ENCODE measurements at regions not wholly inside any gene's neighbourhood (a gene's known extent, or its start where the extent isn't known, plus 50 kb on each side); places are given as distances from the start of the nearest gene placed in this dataset.
A peak's percentile ranks its signal among the peaks of the same experiment; 100 is the strongest.

DNA sequence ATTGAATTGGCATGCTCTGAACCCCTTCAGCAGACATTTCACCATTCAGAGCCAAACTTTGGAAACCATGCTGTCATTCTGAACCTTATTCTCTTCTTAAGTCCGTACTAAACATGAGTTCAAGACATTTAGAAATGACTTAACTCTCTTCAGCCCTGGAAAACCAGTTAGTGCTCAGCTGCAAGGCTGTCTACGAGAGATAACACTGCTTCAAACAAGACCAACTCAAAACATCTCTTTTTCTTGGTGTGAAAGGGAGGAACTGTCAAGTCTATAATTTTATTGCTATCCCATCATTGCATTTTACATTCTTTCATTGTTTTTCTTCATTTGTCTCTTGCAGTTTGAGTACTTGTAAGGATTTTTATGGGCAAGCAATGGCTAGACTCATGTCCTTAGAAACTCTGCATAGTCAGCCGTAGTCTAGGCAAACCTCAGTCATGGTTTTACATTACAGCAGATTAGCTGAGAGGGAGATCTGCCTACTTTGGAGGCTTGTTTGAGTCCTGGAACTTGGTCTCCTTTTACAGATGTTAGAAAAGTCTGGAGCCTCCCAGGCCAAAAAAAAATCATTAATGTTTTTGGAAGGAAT is 120.6 kb upstream of the JADE1 start:
- H3K9ac ChIP-seq (ENCODE audit: insufficient read length, low read depth): no peak overlapping the region
- no peaks in the 10 kb centered on the region for H3K36me3 ChIP-seq (ENCODE audit: insufficient read depth, insufficient read length, low read length)
- no peaks in the 10 kb centered on the region for H3K27me3 ChIP-seq (ENCODE audit: insufficient read depth, insufficient read length)
- H3K9me3 ChIP-seq (ENCODE audit: insufficient read depth, low read length): peaks cover 17% of the 10 kb centered on the region; the same call in 1 of the 2 replicates
- H3K4me1 ChIP-seq (ENCODE audit: insufficient read depth, insufficient read length): no peaks in the 10 kb centered on the region
- DNase-seq (ENCODE audit: low read depth, low spot score): no peak
- no peak for TF ChIP-seq YY1 (IDR thresholded peaks at IDR 0.05; ENCODE audit: insufficient read depth, insufficient read length)
- no peak for TF ChIP-seq ZNF274 (IDR thresholded peaks at IDR 0.05; ENCODE audit: low read depth, low read length)
- TF ChIP-seq SUZ12 (IDR thresholded peaks at IDR 0.05; ENCODE audit: extremely low read depth, insufficient read depth, insufficient read length): no peak
- H3K4me3 ChIP-seq (ENCODE audit: insufficient read length, low read depth): no peak overlapping the region

DNA sequence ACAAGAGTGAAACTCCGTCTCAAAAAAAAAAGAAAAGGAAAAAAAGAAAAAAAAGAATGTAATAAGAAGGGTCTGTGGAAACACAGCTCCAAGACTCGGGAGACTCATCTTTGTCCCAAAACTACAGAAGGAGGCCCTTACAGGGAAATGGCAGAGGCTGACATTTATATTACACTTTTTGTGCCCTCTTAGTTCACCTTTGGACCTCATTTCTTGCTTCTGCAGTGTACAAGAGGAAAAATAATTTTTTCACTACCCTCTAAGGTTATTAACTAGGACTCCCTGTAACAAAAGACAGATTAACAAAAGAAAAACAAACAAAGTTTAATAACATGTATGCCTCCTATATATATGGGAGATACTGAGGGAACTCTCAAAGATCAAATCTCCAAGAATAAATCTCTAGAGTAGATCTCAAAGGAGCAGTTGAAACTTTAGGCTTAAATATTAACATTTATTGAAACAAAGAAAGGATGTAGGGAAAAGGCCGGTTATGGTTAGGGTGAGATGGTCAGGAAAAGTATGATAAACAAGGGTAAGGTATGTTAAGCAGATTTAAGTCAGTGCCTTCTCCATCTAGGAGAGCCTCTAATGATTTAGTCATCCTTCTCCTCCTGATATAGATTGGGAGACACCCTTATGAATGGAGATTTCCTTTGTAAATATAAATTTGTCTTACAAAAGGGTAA is 121.3 kb upstream of the JADE1 start:
- Histone ChIP-seq H3K36me3 (ENCODE audit: insufficient read depth, insufficient read length, low read length) (no peaks in the 10 kb centered on the region), H3K27me3 (ENCODE audit: insufficient read depth, insufficient read length) (no peaks in the 10 kb centered on the region), H3K9me3 (ENCODE audit: insufficient read depth, low read length) (peaks cover 17% of the 10 kb centered on the region; the same call in 1 of the 2 replicates), H3K4me3 (ENCODE audit: insufficient read length, low read depth) (no peak overlapping the region), H3K4me1 (ENCODE audit: insufficient read depth, insufficient read length) (no peaks in the 10 kb centered on the region), H3K9ac (ENCODE audit: insufficient read length, low read depth) (no peak overlapping the region)
- TF ChIP-seq YY1 (IDR thresholded peaks at IDR 0.05; ENCODE audit: insufficient read depth, insufficient read length) (no peak), SUZ12 (IDR thresholded peaks at IDR 0.05; ENCODE audit: extremely low read depth, insufficient read depth, insufficient read length) (no peak), ZNF274 (IDR thresholded peaks at IDR 0.05; ENCODE audit: low read depth, low read length) (no peak)
- DNase-seq (ENCODE audit: low read depth, low spot score): no peak

DNA sequence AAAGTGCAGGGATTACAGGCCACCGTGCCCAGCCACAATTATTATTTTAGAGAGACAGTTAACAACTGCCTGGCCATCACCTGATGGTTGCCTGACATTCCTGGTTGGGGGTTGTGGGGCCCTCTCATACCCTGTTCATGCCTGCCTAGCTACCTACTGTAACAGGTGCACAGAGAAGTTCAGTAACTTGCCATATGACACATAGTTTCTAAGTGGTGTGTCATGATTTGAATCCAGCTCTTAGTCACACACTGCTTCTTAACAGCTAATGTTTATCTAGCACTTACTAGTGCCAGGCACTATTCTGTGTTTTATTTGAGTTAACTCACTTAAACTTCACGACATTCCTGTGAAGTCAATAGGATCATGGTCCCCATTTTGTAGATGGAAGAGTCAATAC is 122.7 kb upstream of the JADE1 start:
- Histone ChIP-seq H3K4me3 (ENCODE audit: insufficient read length, low read depth) (no peak overlapping the region), H3K9me3 (ENCODE audit: insufficient read depth, low read length) (peaks cover 17% of the 10 kb centered on the region; the same call in 1 of the 2 replicates), H3K9ac (ENCODE audit: insufficient read length, low read depth) (no peak overlapping the region), H3K4me1 (ENCODE audit: insufficient read depth, insufficient read length) (no peaks in the 10 kb centered on the region), H3K27me3 (ENCODE audit: insufficient read depth, insufficient read length) (no peaks in the 10 kb centered on the region), H3K36me3 (ENCODE audit: insufficient read depth, insufficient read length, low read length) (no peaks in the 10 kb centered on the region)
- DNase-seq (ENCODE audit: low read depth, low spot score): no peak
- TF ChIP-seq YY1 (IDR thresholded peaks at IDR 0.05; ENCODE audit: insufficient read depth, insufficient read length) (no peak), ZNF274 (IDR thresholded peaks at IDR 0.05; ENCODE audit: low read depth, low read length) (no peak), SUZ12 (IDR thresholded peaks at IDR 0.05; ENCODE audit: extremely low read depth, insufficient read depth, insufficient read length) (no peak)

DNA sequence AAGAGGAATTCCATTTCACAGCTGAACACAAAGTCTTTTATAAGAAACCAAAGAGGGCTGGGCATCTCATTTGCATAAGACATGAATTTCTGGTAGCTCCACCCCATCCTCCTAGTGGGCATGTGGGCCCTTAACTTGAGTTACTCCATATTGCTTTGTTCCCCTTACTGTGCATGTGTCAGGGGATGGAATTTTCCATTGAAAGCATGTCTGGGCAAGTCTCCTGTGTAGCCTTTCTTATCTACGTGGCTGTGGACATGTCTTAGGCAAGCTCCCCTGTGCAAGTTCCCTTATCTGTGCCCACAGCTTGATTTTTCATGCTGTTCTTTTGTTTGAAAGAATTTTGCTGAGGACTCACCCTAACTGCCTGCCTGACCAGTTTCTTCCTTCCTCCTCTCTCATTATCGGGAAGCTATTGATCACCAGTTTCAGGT is 123.5 kb upstream of the JADE1 start:
- DNase-seq (ENCODE audit: low read depth, low spot score): no peak
- Histone ChIP-seq H3K4me1 (ENCODE audit: insufficient read depth, insufficient read length) (no peaks in the 10 kb centered on the region), H3K9ac (ENCODE audit: insufficient read length, low read depth) (no peak overlapping the region), H3K4me3 (ENCODE audit: insufficient read length, low read depth) (no peak overlapping the region), H3K27me3 (ENCODE audit: insufficient read depth, insufficient read length) (no peaks in the 10 kb centered on the region), H3K9me3 (ENCODE audit: insufficient read depth, low read length) (peaks cover 17% of the 10 kb centered on the region; the same call in 1 of the 2 replicates), H3K36me3 (ENCODE audit: insufficient read depth, insufficient read length, low read length) (no peaks in the 10 kb centered on the region)
- no peak for TF ChIP-seq SUZ12 (IDR thresholded peaks at IDR 0.05; ENCODE audit: extremely low read depth, insufficient read depth, insufficient read length)
- TF ChIP-seq YY1 (IDR thresholded peaks at IDR 0.05; ENCODE audit: insufficient read depth, insufficient read length): no peak
- no peak for TF ChIP-seq ZNF274 (IDR thresholded peaks at IDR 0.05; ENCODE audit: low read depth, low read length)

DNA sequence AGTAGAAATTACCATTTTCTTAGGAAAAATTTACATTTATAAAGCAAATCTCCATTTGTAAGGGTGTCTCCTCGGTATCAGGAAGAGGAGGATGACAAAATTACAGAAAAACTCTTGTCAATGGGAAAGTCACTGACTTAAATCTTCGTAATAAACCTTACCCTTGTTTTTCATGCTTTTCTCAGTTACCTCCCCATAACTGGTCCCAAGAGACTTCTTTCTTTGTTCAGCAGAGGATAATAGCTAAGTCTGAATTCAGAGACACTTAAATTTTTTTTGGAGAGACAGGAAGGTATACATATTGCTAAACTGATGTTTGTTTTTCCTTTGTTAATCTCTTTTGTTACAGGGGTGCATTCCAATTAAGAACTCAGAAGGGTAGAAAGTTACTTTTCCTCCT is 125.5 kb upstream of the JADE1 start:
- peaks cover 17% of the 10 kb centered on the region; the same call in 1 of the 2 replicates for H3K9me3 ChIP-seq (ENCODE audit: insufficient read depth, low read length)
- H3K36me3 ChIP-seq (ENCODE audit: insufficient read depth, insufficient read length, low read length): no peaks in the 10 kb centered on the region
- no peaks in the 10 kb centered on the region for H3K4me1 ChIP-seq (ENCODE audit: insufficient read depth, insufficient read length)
- no peak overlapping the region for H3K9ac ChIP-seq (ENCODE audit: insufficient read length, low read depth)
- no peak for DNase-seq (ENCODE audit: low read depth, low spot score)
- H3K27me3 ChIP-seq (ENCODE audit: insufficient read depth, insufficient read length): no peaks in the 10 kb centered on the region
- TF ChIP-seq ZNF274 (IDR thresholded peaks at IDR 0.05; ENCODE audit: low read depth, low read length): no peak
- no peak for TF ChIP-seq YY1 (IDR thresholded peaks at IDR 0.05; ENCODE audit: insufficient read depth, insufficient read length)
- TF ChIP-seq SUZ12 (IDR thresholded peaks at IDR 0.05; ENCODE audit: extremely low read depth, insufficient read depth, insufficient read length): no peak
- no peak overlapping the region for H3K4me3 ChIP-seq (ENCODE audit: insufficient read length, low read depth)

DNA sequence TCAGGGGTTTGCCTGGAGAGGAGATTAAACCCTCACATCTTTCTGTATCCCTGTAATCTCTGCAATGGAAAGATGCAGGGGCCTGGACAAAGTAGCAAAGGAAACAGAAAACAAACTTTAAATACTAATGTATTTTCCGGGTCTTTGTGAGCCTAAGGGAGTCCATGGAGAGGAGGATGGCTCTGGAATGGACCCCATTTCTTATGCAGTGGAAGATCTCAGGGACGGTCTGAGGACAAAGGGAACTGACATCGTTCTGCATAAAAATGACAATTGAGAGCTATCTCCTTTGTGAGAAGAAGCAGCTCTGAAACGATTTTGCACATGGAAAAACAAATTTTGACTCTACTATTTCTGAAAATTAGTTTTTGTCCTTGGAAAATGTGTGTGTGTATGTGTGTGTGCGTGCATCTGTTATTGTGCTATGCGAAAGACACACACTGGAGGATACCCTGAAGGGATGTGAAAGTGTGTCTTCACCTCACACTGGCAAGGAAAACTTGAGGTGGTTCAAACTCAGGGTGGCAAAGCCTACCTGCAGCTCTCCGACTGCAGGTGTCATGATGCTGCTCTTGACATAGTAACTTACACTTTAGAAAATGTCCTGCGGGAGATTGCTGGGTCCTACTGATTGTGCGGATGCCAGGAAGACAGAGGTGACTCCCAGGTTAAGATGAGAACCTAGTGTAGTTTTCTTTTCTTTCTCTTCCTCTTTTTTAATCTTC is 126.4 kb upstream of the JADE1 start:
- no peaks in the 10 kb centered on the region for H3K27me3 ChIP-seq (ENCODE audit: insufficient read depth, insufficient read length)
- no peaks in the 10 kb centered on the region for H3K4me1 ChIP-seq (ENCODE audit: insufficient read depth, insufficient read length)
- no peaks in the 10 kb centered on the region for H3K36me3 ChIP-seq (ENCODE audit: insufficient read depth, insufficient read length, low read length)
- H3K9me3 ChIP-seq (ENCODE audit: insufficient read depth, low read length): peaks cover 17% of the 10 kb centered on the region; the same call in 1 of the 2 replicates
- DNase-seq (ENCODE audit: low read depth, low spot score): peak; percentile 82
- TF ChIP-seq YY1 (IDR thresholded peaks at IDR 0.05; ENCODE audit: insufficient read depth, insufficient read length) (no peak), SUZ12 (IDR thresholded peaks at IDR 0.05; ENCODE audit: extremely low read depth, insufficient read depth, insufficient read length) (no peak), ZNF274 (IDR thresholded peaks at IDR 0.05; ENCODE audit: low read depth, low read length) (no peak)
- no peak overlapping the region for H3K4me3 ChIP-seq (ENCODE audit: insufficient read length, low read depth)
- no peak overlapping the region for H3K9ac ChIP-seq (ENCODE audit: insufficient read length, low read depth)

DNA sequence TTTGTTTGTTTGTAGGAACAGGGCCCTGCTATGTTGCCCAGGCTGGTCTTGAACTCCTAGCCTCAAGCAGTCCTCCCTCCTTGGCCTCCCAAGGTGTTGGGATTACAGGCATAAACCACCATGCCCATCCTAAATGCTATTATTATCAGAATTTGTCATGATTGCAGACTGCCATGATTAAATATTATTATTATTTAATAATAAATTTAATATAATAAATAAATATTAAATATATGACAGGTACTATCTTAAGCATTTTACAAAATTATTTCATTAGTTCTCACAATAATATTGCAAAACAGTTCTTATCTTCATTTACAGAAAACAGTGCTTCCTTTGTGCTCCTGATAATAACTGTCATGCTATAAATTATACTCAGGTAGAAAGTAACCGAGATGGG is 133.4 kb upstream of the JADE1 start:
- H3K36me3 ChIP-seq (ENCODE audit: insufficient read depth, insufficient read length, low read length): no peaks in the 10 kb centered on the region
- H3K9me3 ChIP-seq (ENCODE audit: insufficient read depth, low read length): peaks cover 20% of the 10 kb centered on the region; the same call in 1 of the 2 replicates
- H3K4me3 ChIP-seq (ENCODE audit: insufficient read length, low read depth): no peak overlapping the region
- TF ChIP-seq ZNF274 (IDR thresholded peaks at IDR 0.05; ENCODE audit: low read depth, low read length) (no peak), YY1 (IDR thresholded peaks at IDR 0.05; ENCODE audit: insufficient read depth, insufficient read length) (no peak), SUZ12 (IDR thresholded peaks at IDR 0.05; ENCODE audit: extremely low read depth, insufficient read depth, insufficient read length) (no peak)
- no peaks in the 10 kb centered on the region for H3K27me3 ChIP-seq (ENCODE audit: insufficient read depth, insufficient read length)
- no peak for DNase-seq (ENCODE audit: low read depth, low spot score)
- no peak overlapping the region for H3K9ac ChIP-seq (ENCODE audit: insufficient read length, low read depth)
- no peaks in the 10 kb centered on the region for H3K4me1 ChIP-seq (ENCODE audit: insufficient read depth, insufficient read length)

Data from NT2/D1 (cell line).